Suprapubic skin (tissue), 3 donors: ENCODE measurements at regions not wholly inside any gene's neighbourhood (a gene's known extent, or its start where the extent isn't known, plus 50 kb on each side); places are given as distances from the start of the nearest gene placed in this dataset.

Experiments
- CTCF ChIP-seq, 2 donors: fragments of 200-600 bp in 1 of 2; fragments of 450-650 bp in 1 of 2; sonication (generic) in 1 of 2; IDR thresholded peaks; one replicate each; pipeline ENCODE4 v1.5.1; 2016 to 2019; ENCODE audit warnings: antibody characterized with exemption in 2 of 2, mild to moderate bottlenecking in 1 of 2, moderate library complexity in 1 of 2
- EP300 ChIP-seq: sonication (generic); formaldehyde crosslinking; IDR thresholded peaks from one replicate; pipeline ENCODE4 v1.6.1; 2017; ENCODE audit warnings: antibody characterized with exemption

- no peak for TF ChIP-seq CTCF (IDR thresholded peaks at IDR 0.05)
- no peak for TF ChIP-seq EP300
Measured at GRCh38 chr15:39140060-39140604, 440.7 kb upstream of the THBS1 start.
